Naive B cell (primary cell): ENCODE measurements at regions not wholly inside any gene's neighbourhood (a gene's known extent, or its start where the extent isn't known, plus 50 kb on each side); places are given as distances from the start of the nearest gene placed in this dataset.
"Not testable (repeated sequence)": the region's sequence is repeated elsewhere in the genome, so short reads cannot be mapped to it uniquely, and the experiment has no call there.

Experiments
- ATAC-seq, 2 donors: fragments of 150-1000 bp; cut with Tn5 transposase; 2 replicates each; pipeline ENCODE4 v1.10.0; 2021; ENCODE audit warnings: low read depth in 2 of 2, mild to moderate bottlenecking in 2 of 2, moderate library complexity in 2 of 2
- DNase-seq: peaks from one replicate; pipeline ENCODE4 v3.0.0; 2022
- H3K27ac Mint-ChIP-seq, 6 donors: one replicate each; pipeline ENCODE4 v1.8.0; 2020 to 2022; ENCODE audit warnings: mild to moderate bottlenecking in 6 of 6, mixed read lengths in 6 of 6, moderate library complexity in 5 of 6, inconsistent platforms in 2 of 6
- H3K27me3 Mint-ChIP-seq, 3 donors: one replicate each; pipeline ENCODE4 v1.8.0; 2021 to 2022; ENCODE audit warnings: mixed read lengths in 3 of 3, mild to moderate bottlenecking in 1 of 3
- H3K36me3 Mint-ChIP-seq, 2 donors: one replicate each; pipeline ENCODE4 v1.8.0; 2020 to 2022; ENCODE audit warnings: mixed read lengths in 2 of 2, inconsistent platforms in 1 of 2, mild to moderate bottlenecking in 1 of 2
- H3K4me1 Mint-ChIP-seq, 3 donors: one replicate each; pipeline ENCODE4 v1.8.0; 2020 to 2022; ENCODE audit warnings: mixed read lengths in 3 of 3, inconsistent platforms in 1 of 3, mild to moderate bottlenecking in 1 of 3, moderate library complexity in 1 of 3
- H3K4me3 Mint-ChIP-seq, 8 donors: one replicate each; pipeline ENCODE4 v1.8.0; 2020 to 2022; ENCODE audit warnings: mild to moderate bottlenecking in 8 of 8, mixed read lengths in 8 of 8, moderate library complexity in 8 of 8, inconsistent platforms in 2 of 8
- H3K9me3 Mint-ChIP-seq, 7 donors: one replicate each; pipeline ENCODE4 v1.8.0; 2020 to 2022; ENCODE audit warnings: mixed read lengths in 7 of 7, mild to moderate bottlenecking in 5 of 7, inconsistent platforms in 2 of 7, moderate library complexity in 1 of 7

DNA sequence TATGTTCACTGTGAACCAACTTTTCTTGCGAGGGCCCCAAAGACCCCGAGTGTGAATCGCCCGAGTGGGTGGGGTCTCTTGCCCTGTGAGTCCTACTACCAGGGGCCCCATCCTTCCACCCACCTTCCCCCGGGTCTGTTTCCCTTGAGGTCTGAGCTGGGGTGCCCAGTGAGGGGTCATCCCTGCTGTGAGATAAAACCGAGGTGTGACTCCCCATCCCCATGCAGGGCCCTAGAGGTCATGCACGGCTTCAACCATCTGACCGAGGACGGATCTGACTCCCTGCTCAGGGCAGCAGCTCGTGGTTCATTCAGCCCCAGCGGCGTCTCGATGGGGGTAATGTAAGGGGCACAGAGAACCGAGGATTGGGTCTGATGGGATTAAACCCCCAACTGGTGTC, 103.1 kb upstream of the SULF2 start:
- Mint-ChIP-seq H3K4me3 (no peak overlapping the region), H3K9me3 (no peaks in the 10 kb centered on the region), H3K4me1 (no peaks in the 10 kb centered on the region), H3K27ac (no peak overlapping the region), H3K27me3 (peaks cover 0 to 20% (median 5%) of the 10 kb centered on the region in 3 donors), H3K36me3 (no peaks in the 10 kb centered on the region)
- DNase-seq (no peak), ATAC-seq (no peak)

DNA sequence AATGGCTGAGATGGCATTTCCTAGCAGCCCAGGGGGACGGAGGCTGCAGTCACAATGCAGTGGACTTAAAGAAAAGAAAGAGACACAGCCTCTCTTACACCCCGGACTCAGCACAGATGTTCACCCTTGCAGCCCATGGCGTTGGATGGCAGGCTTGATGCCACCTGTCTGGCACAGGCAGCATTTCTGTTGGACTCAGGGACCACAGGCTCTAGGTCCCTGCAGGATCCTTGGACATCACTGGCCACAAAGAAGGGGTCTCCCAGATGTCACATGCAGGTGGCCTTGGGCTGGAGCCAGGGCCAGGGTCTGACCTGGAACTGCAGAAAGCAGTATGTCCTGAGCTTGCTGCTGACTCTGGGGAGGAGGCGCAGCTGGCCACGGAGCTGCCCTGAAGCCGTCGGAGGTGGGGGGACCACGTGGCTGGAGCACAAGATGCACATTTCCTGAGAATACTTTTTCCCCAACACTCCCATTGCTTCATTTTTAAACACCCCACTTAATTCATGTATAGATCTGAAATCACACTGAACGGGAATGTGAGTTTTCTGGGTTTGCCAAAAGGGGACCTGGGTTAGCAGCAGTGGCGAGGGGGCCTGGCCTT, 102.3 kb upstream of the SULF2 start:
- Mint-ChIP-seq H3K4me1 (no peaks in the 10 kb centered on the region), H3K27me3 (peaks cover 0 to 20% (median 7%) of the 10 kb centered on the region in 3 donors), H3K4me3 (no peak overlapping the region), H3K27ac (no peak overlapping the region), H3K9me3 (no peaks in the 10 kb centered on the region), H3K36me3 (no peaks in the 10 kb centered on the region)
- no peak for DNase-seq
- no peak for ATAC-seq

DNA sequence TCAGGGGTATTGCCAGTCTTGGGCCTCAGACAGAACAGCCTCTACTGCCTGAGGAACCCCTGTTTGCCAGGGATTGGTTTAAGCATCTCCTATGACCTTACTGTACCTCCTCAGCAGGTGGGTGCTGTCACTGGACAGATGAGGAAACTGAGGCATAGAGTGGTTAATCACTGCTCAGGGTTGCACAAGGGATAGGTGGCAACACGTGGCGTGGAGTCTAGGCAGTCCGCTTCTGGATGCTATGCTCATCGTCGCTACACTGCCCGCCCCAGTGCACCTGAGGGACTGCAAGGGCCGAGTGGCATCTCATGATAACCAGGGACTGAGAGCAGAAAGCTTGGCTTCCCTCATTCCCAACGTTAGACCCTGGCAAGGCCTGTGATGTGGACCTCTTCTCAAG, 101.8 kb upstream of the SULF2 start:
- no peaks in the 10 kb centered on the region for H3K9me3 Mint-ChIP-seq
- H3K4me1 Mint-ChIP-seq = no peaks in the 10 kb centered on the region
- no peak for ATAC-seq
- no peaks in the 10 kb centered on the region for H3K36me3 Mint-ChIP-seq
- no peak for DNase-seq
- H3K4me3 Mint-ChIP-seq = no peak overlapping the region
- H3K27me3 Mint-ChIP-seq = peaks cover 0 to 20% (median 10%) of the 10 kb centered on the region in 3 donors
- H3K27ac Mint-ChIP-seq = no peak overlapping the region

DNA sequence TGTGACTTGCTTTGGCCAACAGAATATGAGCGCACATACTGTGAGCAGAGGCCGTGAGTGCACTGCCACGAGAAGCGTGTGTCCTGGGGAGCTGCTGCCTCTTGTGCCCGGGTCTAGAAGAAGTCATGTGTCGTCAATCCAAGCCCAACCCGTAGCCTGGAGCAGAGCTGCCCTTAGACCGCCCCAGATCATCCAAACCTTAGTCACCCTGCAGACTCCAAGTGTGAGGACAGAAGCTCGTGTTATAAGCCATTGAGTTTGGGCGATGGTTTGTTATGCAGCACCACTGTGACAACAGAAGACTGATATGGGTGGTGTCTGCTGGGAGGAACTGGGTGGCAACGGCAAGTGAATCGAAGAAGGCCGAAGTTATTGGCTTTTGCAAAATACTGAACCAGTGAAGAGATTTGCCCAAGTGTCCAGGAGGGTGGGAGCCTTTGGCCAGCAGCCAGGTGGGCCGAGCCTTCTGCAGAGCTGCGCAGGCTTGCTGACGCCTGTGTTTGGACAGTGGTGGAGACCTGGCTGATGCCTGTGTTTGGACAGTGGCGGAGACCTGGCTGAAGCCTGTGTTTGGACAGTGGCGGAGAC, 101.3 kb upstream of the SULF2 start:
- H3K36me3 Mint-ChIP-seq = no peaks in the 10 kb centered on the region
- H3K4me1 Mint-ChIP-seq = no peaks in the 10 kb centered on the region
- H3K4me3 Mint-ChIP-seq = no peak overlapping the region
- ATAC-seq (no peak), DNase-seq (no peak)
- H3K27me3 Mint-ChIP-seq = peaks cover 0 to 20% (median 10%) of the 10 kb centered on the region in 3 donors
- no peak overlapping the region for H3K27ac Mint-ChIP-seq
- no peaks in the 10 kb centered on the region for H3K9me3 Mint-ChIP-seq

DNA sequence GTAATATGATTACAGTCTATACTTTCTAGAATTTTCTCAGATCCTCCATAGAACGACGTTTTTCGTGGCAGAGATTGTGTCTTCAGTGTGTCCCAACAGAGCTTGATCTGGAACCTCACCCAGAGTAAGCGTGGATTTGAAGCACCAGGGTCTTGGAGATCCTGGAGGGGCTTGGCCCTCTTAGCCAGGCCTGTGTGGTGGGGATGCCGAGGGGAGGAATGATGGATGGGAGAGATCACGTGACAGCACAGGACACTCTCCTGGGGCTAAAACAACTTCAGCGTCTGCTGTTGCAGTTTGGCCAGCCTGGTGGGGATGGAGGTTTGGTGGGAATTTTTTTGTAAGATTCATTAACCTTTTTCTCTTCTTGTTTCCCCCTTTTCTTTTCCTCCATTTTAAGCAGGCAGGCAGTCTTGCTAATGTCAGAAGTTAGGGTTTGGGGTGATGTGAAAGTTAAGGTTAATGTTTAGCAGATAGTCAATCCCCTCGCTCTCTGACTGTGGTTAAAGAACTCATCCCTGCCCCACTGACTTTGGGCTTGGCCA, 100.7 kb upstream of the SULF2 start:
- H3K27me3 Mint-ChIP-seq = peaks cover 0 to 20% (median 10%) of the 10 kb centered on the region in 3 donors

DNA sequence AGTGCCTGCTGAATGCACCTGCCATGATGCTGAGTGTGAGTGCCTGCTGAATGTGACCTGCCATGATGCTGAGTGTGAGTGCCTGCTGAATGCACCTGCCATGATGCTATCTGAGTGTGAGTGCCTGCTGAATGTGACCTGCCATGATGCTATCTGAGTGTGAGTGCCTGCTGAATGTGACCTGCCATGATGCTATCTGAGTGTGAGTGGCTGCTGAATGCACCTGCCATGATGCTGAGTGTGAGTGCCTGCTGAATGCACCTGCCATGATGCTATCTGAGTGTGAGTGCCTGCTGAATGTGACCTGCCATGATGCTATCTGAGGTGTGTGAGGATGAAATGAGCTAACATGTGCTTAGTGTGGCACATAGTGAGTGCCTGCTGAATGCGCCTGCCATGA, 98.7 kb upstream of the SULF2 start:
- Mint-ChIP-seq H3K27ac (peak overlapping the region in 1 of 6 donors; percentile 17), H3K27me3 (peaks cover 4 to 21% (median 10%) of the 10 kb centered on the region in 3 donors)
- H3K9me3 Mint-ChIP-seq, H3K4me1 Mint-ChIP-seq, ATAC-seq, DNase-seq, H3K36me3 Mint-ChIP-seq, H3K4me3 Mint-ChIP-seq: not testable (repeated sequence)

More for the DNA sequence above, 100.7 kb upstream of the SULF2 start:
- no peak for DNase-seq
- no peaks in the 10 kb centered on the region for H3K4me1 Mint-ChIP-seq
- no peaks in the 10 kb centered on the region for H3K9me3 Mint-ChIP-seq
- no peak for ATAC-seq
- H3K4me3 Mint-ChIP-seq = peak overlapping the region in 1 of 8 donors; percentile 44
- H3K27ac Mint-ChIP-seq = peak overlapping the region in 1 of 6 donors; percentile 30
- no peaks in the 10 kb centered on the region for H3K36me3 Mint-ChIP-seq

DNA sequence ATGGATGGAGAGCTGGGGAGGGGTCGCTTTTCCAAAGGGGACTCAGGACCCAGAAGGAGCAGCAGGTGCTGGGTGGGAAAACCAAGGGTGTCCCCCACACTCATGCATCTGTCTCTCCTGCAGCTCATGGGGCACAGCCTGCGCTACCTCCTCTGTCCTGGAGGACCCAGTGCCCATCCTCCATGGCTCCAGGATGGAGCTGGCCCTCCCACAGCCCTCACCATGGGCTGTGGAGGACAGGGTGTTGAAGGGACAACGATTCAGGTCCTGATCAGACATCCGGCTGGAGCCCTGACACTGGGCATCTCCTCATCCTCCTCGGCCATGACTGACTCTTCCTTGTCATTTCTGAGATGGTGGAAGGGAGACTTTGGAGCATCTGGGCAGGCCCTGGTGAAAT, 97.9 kb upstream of the SULF2 start:
- peaks cover 0 to 3% of the 10 kb centered on the region in 2 donors for H3K36me3 Mint-ChIP-seq
- no peak for DNase-seq
- H3K4me1 Mint-ChIP-seq = peaks cover 0 to 2% (median 0%) of the 10 kb centered on the region in 3 donors
- ATAC-seq = no peak
- H3K27me3 Mint-ChIP-seq = peaks cover 6 to 28% (median 10%) of the 10 kb centered on the region in 3 donors
- peaks cover 0 to 2% (median 0%) of the 10 kb centered on the region in 7 donors for H3K9me3 Mint-ChIP-seq
- H3K4me3 Mint-ChIP-seq = no peak overlapping the region
- H3K27ac Mint-ChIP-seq = no peak overlapping the region

DNA sequence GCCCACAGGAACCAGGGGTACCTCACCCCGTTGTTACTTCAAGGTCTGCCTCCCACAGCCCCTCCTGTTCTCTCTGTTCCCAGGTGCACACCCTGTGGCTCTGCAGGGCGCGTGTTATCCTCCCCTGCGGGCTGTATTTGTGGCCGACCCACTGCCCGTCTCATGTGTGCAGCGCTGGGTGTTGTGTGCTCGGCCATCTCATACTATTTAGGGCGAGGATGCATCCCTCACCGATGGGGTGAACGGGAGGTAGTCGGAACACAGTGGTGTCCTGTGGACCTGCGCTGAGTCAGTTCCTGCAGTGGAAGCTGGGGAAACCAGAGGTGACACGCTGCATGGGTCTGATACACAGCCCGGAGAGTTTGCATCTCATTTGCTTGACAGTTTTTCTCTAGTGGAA, 94.5 kb upstream of the SULF2 start:
- H3K9me3 Mint-ChIP-seq = peaks cover 0 to 4% (median 0%) of the 10 kb centered on the region in 7 donors
- no peak overlapping the region for H3K27ac Mint-ChIP-seq

DNA sequence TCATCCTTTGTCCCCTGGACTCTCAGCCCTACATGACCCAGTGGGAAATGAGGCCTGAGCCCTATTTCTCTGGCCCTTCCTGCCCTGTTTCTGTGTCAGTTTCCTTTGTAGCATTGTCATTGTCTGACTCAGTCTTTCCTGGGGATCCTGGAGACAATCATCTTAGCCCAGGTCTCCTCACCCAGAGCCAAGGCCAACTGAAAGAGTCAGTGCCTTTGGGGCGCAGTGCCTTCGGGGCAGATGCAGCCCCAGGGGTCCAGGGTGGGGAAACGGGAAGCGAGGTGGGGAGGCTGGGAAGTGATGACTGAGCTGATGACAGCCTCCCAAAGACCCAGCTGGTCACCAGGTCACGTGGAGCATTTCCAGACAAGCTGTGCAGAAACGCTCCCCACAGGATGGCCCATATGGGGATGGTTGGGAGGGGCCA, 93.3 kb upstream of the SULF2 start:
- peaks cover 0 to 6% of the 10 kb centered on the region in 2 donors for H3K36me3 Mint-ChIP-seq
- H3K4me1 Mint-ChIP-seq = peaks cover 0 to 2% (median 0%) of the 10 kb centered on the region in 3 donors
- DNase-seq = no peak
- H3K27me3 Mint-ChIP-seq = peaks cover 5 to 18% (median 15%) of the 10 kb centered on the region in 3 donors
- ATAC-seq = no peak
- no peak overlapping the region for H3K4me3 Mint-ChIP-seq
- peaks cover 0 to 4% (median 0%) of the 10 kb centered on the region in 7 donors for H3K9me3 Mint-ChIP-seq
- H3K27ac Mint-ChIP-seq = no peak overlapping the region

More for the DNA sequence above, 94.5 kb upstream of the SULF2 start:
- Mint-ChIP-seq H3K4me3 (no peak overlapping the region), H3K4me1 (peaks cover 0 to 2% (median 0%) of the 10 kb centered on the region in 3 donors), H3K27me3 (peaks cover 5 to 23% (median 18%) of the 10 kb centered on the region in 3 donors), H3K36me3 (peaks cover 0 to 6% of the 10 kb centered on the region in 2 donors)
- ATAC-seq (no peak), DNase-seq (no peak)

DNA sequence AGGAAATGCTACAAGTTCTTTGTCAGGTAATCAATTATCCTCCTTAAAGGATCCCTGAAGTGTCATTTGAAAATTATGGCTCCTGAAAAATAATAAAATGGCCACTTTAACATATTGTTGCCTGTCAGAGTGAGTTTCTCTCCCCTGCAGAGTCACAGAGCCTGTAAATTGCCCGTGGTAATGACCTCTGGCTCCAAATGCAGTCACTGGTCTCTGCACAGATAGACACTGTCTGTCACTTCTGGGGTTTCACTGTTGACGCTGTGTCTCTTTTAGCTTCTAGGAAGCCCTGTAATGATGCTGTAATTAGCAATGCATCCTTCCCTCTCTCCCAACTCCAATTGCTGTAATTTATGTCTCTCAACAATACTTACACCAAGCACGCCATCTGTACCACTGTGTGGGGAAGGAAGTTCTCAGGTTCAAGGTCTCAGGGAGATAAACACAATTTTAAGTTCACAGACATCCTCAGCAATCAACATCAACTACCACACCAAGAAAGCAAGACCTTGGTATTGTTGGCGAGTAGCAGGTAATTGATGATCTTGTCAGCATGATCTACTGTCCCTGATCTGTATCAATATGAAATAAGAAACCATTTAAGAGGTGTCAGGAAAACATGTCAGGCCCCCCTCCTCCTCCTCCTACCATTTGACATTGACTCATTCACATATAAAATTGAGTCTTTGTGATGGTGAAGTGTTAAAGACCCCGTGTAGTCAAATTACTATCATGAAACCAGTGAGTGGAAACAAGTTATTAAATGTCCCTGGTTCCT, 91.2 kb upstream of the SULF2 start:
- no peak overlapping the region for H3K4me3 Mint-ChIP-seq
- peaks cover 0 to 2% (median 0%) of the 10 kb centered on the region in 3 donors for H3K4me1 Mint-ChIP-seq
- no peak for DNase-seq
- peaks cover 0 to 6% of the 10 kb centered on the region in 2 donors for H3K36me3 Mint-ChIP-seq
- peaks cover 0 to 4% (median 0%) of the 10 kb centered on the region in 7 donors for H3K9me3 Mint-ChIP-seq
- ATAC-seq = no peak
- H3K27ac Mint-ChIP-seq = peak overlapping the region in 1 of 6 donors; percentile 30
- H3K27me3 Mint-ChIP-seq = peaks cover 0 to 31% (median 27%) of the 10 kb centered on the region in 3 donors

DNA sequence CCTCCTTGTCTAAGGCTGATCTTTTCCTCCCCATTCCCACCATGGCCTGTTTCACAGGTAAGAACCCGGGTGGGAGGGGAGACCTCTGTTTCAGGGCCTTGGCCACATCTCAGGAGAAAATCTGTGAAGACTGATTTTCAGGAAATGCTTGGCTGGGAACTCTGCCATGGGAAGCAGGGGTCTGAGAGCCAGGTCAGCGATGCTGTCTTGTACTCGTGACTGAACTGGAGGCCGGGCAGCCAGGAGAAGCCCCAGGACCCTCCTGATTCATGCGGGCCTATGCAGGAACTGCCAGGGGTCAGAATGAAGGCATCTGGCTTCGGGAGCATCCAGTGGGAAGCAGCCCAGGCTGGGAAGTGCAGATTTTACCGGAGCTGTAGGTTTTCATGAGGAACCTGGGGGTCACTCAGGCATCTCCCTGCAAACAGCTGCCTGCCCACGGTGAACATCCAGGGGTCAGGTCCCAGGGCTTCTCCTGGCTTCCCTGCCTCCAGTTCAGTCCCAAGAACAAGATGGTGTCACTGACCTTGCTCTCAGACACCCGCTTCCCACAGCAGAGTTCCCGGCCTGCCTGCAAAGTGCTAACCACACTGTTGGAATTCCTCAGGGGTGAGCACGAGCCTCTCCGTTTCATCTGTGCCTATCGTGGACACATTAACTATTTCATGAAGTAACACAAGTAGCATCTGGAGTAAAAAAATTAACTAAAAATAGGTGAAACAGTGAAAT, 90.2 kb upstream of the SULF2 start:
- Mint-ChIP-seq H3K27me3 (peaks cover 3 to 31% (median 27%) of the 10 kb centered on the region in 3 donors), H3K27ac (no peak overlapping the region), H3K36me3 (peaks cover 0 to 6% of the 10 kb centered on the region in 2 donors), H3K4me1 (peaks cover 0 to 2% (median 0%) of the 10 kb centered on the region in 3 donors), H3K4me3 (no peak overlapping the region), H3K9me3 (peaks cover 0 to 4% (median 0%) of the 10 kb centered on the region in 7 donors)
- ATAC-seq (no peak), DNase-seq (no peak)

DNA sequence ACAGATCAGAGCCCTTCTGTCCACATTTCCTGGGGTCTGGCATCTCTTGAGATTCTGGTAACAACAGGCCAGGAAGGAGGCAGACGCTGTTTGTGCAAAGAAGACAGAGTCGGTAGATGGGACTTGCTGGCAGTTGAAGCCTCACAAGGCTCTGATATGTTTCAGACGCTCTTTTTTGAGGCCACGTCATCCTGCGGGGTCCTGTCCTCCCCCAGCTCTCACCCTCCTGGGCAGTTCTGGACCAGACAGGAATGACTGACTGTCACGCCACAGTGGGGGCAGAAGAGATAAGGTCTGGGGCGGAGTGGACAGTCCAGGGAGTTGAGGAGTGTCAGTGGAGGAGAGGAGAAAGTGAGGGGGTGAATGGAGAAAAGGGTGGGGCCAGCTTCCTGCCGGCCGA, 87.1 kb upstream of the SULF2 start:
- Mint-ChIP-seq H3K36me3 (no peaks in the 10 kb centered on the region), H3K27me3 (peaks cover 5 to 25% (median 16%) of the 10 kb centered on the region in 3 donors), H3K27ac (no peak overlapping the region), H3K9me3 (no peaks in the 10 kb centered on the region), H3K4me1 (no peaks in the 10 kb centered on the region), H3K4me3 (peak overlapping the region in 1 of 8 donors; percentile 63)
- DNase-seq (no peak), ATAC-seq (no peak)

DNA sequence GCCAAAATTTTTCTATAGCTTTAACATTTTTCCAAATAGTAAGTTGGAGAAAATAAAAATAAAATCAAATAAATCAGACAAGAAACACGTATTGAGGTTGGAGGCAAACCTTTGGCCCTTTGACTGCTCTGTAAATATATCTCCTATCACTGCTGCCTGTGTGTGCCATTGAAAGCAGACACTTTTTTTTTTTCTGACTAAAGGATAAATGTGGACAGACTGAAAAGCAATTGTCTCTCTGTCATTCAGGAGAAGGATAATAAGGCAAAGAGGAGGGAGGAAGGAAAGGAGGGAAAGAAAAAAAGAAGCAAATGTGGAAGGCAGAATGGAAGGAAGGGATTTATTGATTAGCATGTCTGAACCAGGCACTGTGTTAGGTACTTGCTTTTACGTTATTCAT, 85.2 kb upstream of the SULF2 start:
- Mint-ChIP-seq H3K27me3 (peaks cover 9 to 31% (median 30%) of the 10 kb centered on the region in 3 donors), H3K9me3 (no peaks in the 10 kb centered on the region), H3K27ac (no peak overlapping the region), H3K4me1 (no peaks in the 10 kb centered on the region), H3K36me3 (no peaks in the 10 kb centered on the region), H3K4me3 (no peak overlapping the region)
- DNase-seq (no peak), ATAC-seq (no peak)
